ENCODE measurements at regions not wholly inside any gene's neighbourhood (a gene's known extent, or its start where the extent isn't known, plus 50 kb on each side); places are given as distances from the start of the nearest gene placed in this dataset.

DNA sequence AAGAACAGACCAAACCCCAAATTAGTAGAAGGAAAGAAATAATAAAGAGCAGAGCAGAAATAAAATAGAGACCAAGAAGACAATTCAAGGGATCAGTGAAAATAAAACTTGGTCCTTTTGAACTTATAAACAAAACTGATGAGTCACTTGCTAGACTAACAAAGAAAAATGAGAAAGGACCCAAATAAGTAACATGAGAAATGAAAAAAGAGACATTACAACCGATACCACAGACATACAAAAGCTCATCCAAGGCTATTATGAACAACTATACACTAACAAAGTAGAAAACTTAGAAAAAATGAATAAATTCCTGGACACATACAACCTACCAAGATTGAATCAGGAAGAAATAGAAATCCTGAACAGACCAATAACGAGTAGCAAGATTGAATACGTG lies 414.5 kb downstream of the HTR7 start:
- TF ChIP-seq, protein P1, sequence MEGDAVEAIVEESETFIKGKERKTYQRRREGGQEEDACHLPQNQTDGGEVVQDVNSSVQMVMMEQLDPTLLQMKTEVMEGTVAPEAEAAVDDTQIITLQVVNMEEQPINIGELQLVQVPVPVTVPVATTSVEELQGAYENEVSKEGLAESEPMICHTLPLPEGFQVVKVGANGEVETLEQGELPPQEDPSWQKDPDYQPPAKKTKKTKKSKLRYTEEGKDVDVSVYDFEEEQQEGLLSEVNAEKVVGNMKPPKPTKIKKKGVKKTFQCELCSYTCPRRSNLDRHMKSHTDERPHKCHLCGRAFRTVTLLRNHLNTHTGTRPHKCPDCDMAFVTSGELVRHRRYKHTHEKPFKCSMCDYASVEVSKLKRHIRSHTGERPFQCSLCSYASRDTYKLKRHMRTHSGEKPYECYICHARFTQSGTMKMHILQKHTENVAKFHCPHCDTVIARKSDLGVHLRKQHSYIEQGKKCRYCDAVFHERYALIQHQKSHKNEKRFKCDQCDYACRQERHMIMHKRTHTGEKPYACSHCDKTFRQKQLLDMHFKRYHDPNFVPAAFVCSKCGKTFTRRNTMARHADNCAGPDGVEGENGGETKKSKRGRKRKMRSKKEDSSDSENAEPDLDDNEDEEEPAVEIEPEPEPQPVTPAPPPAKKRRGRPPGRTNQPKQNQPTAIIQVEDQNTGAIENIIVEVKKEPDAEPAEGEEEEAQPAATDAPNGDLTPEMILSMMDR (IDR thresholded peaks at IDR 0.05; ENCODE audit: borderline replicate concordance, insufficient read depth, low read depth, low read length): no peak
- no peak overlapping the region for H3K4me3 ChIP-seq (ENCODE audit: low read depth, low read length)

- TF ChIP-seq, protein P1 (IDR thresholded peaks at IDR 0.05; ENCODE audit: borderline replicate concordance, insufficient read depth, low read depth, low read length): no peak
- H3K4me3 ChIP-seq (ENCODE audit: low read depth, low read length): no peak overlapping the region
Measured at GRCh38 chr10:90447831-90448230, 410.0 kb downstream of the HTR7 start.

DNA sequence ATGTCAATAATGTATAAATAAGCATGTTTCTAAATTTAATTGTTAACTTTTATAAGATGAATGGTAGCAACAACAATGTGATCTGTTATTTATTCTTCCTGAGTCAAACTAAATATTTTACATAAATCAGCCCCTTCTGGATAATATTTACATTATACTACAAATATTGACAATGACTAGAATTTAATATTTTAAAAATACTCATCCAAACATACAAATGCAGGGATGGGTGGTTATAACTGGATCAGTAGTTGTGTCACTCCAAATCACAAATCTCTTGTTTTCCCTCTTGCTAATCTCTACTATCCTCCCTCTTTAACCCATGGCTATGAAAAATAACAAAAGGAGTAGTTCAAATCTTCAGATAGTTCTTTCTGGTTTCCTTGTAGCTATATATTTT lies 407.0 kb downstream of the HTR7 start:
- no peak overlapping the region for H3K4me3 ChIP-seq (ENCODE audit: low read depth, low read length)
- TF ChIP-seq, protein P1 (IDR thresholded peaks at IDR 0.05; ENCODE audit: borderline replicate concordance, insufficient read depth, low read depth, low read length): no peak

- no peak overlapping the region for H3K4me3 ChIP-seq (ENCODE audit: low read depth, low read length)
- TF ChIP-seq, protein P1 (IDR thresholded peaks at IDR 0.05; ENCODE audit: borderline replicate concordance, insufficient read depth, low read depth, low read length): no peak
Measured at GRCh38 chr10:90451283-90451682, 406.6 kb downstream of the HTR7 start.

DNA sequence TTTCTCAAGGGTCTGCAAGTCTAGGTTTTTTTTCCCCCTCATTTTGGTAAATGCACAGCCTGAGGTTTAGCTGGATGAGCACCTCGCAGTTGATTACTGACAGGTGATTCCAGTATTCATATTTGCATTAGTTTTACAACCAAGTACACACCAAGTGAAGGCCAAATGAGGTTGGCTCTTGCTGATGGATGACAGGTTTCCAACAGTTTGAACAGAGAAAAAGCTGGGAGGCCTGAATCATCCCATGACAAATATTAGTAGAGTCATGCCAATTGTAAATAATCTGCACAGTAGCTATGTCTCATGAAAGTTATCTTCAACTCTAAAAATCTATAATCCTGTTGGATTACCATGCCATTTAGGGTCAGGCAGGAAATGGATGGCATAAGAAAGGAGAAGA lies 399.8 kb downstream of the HTR7 start:
- TF ChIP-seq, protein P1 (IDR thresholded peaks at IDR 0.05; ENCODE audit: borderline replicate concordance, insufficient read depth, low read depth, low read length): no peak
- no peak overlapping the region for H3K4me3 ChIP-seq (ENCODE audit: low read depth, low read length)

DNA sequence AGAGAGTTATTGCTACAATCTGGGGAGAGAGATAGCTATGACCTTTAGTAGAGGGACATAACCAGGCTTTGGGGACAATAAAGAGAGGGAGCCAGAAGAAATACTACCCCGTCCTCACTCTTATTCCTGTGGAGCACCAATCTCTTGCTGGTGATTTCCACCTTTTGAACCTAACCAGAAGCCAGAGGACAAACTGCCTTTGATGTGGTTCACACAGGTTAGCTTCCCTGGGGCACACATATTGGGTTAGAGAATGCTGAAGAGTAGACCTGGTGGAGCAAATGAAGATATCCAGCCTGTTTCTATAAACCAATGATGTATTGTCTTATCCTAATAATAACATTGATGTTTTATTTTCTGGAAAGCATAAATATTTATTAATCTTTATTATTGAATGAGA lies 399.3 kb downstream of the HTR7 start:
- H3K4me3 ChIP-seq (ENCODE audit: low read depth, low read length): no peak overlapping the region
- TF ChIP-seq, protein P1 (IDR thresholded peaks at IDR 0.05; ENCODE audit: borderline replicate concordance, insufficient read depth, low read depth, low read length): no peak

DNA sequence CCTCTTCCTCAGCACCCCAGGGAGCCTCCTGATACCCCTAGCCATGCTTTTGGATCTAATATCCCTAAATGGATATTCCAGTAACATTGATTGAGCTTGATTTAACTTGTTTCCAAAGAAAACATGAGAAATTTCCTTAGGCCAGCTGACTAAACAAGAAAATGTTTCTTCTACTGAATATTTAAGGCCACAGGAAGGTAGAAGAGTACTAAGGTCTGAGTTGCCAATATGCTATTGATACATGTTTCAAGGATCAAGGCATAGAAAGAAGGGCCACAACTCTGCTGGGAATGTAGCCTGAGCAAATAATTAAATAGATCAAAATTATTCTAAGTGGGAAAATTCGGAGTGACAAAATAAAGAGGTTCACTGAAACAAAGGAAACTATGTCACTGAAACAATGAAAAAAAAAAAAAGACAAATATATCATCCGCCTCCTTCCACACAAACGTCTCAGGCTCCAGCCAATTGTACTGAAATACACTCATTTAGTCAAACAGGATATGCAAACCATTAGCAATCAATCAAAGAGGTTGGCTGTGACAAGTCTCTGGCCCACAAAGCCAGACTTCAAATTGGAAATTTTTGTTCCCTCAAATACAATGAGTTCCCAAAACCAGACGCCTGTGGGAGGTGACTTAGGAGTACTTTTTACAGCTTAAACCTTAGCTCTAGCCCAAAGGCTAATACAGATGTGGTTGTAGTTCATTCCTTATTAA lies 396.2 kb downstream of the HTR7 start:
- TF ChIP-seq, protein P1 (IDR thresholded peaks at IDR 0.05; ENCODE audit: borderline replicate concordance, insufficient read depth, low read depth, low read length): no peak
- H3K4me3 ChIP-seq (ENCODE audit: low read depth, low read length): no peak overlapping the region
